DOHH2 (cell line): ENCODE measurements at regions not wholly inside any gene's neighbourhood (a gene's known extent, or its start where the extent isn't known, plus 50 kb on each side); places are given as distances from the start of the nearest gene placed in this dataset.

Experiments
- H3F3A ChIP-seq: fragments of 200-600 bp; sonication (generic), shearing (Covaris generic); 2 replicates; pipeline ENCODE4 v1.6.0; 2016; ENCODE audit warnings: antibody characterized with exemption, mild to moderate bottlenecking; ENCODE audit not compliant: control insufficient read depth, insufficient read depth
- H3K27ac ChIP-seq: fragments of 200-600 bp; sonication (generic); 2 replicates; pipeline ENCODE4 v1.5.1; 2014; ENCODE audit warnings: low read depth, mild to moderate bottlenecking, low read length, moderate library complexity
- H3K27me3 ChIP-seq: fragments of 200-600 bp; sonication (generic); 2 replicates; pipeline ENCODE4 v1.6.1; 2014; ENCODE audit warnings: mild to moderate bottlenecking, low read length, mixed read lengths; ENCODE audit not compliant: control insufficient read depth
- H3K36me3 ChIP-seq: fragments of 200-600 bp; sonication (generic); 2 replicates; pipeline ENCODE4 v1.6.1; 2014; ENCODE audit warnings: mild to moderate bottlenecking, low read length, moderate library complexity, mixed read lengths; ENCODE audit not compliant: control insufficient read depth
- H3K4me1 ChIP-seq: fragments of 200-600 bp; sonication (generic); 2 replicates; pipeline ENCODE4 v1.6.1; 2014; ENCODE audit warnings: mild to moderate bottlenecking, low read length, mixed read lengths; ENCODE audit not compliant: control insufficient read depth
- H3K4me2 ChIP-seq: fragments of 200-600 bp; sonication (generic); 2 replicates; pipeline ENCODE4 v1.6.0; 2014; ENCODE audit warnings: mild to moderate bottlenecking, low read length, moderate library complexity
- H3K4me3 ChIP-seq: fragments of 200-600 bp; sonication (generic); 2 replicates; pipeline ENCODE4 v1.5.1; 2014; ENCODE audit warnings: mild to moderate bottlenecking, low read length, mixed read lengths
- H3K79me2 ChIP-seq: fragments of 200-600 bp; sonication (generic); 2 replicates; pipeline ENCODE4 v1.6.1; 2014; ENCODE audit warnings: mild to moderate bottlenecking, low read length, mixed read lengths; ENCODE audit not compliant: control insufficient read depth
- H3K9me2 ChIP-seq: fragments of 200-600 bp; sonication (generic); replicated peaks from 2 replicates; pipeline ENCODE4 v1.6.1; 2014; ENCODE audit warnings: mild to moderate bottlenecking, low read length, mixed read lengths; ENCODE audit not compliant: control insufficient read depth
- H3K9me3 ChIP-seq: fragments of 200-600 bp; sonication (generic); 2 replicates; pipeline ENCODE4 v1.6.1; 2014; ENCODE audit warnings: antibody characterized with exemption, low read length, mixed read lengths; ENCODE audit not compliant: control insufficient read depth, insufficient read depth
- H4K20me1 ChIP-seq: fragments of 200-600 bp; sonication (generic); 2 replicates; pipeline ENCODE4 v1.6.0; 2014; ENCODE audit warnings: low read depth, mild to moderate bottlenecking, antibody characterized with exemption, low read length, moderate library complexity; ENCODE audit not compliant: control insufficient read depth, insufficient read depth
- CTCF ChIP-seq: fragments of 200-600 bp; sonication (generic); IDR thresholded peaks from one replicate; pipeline ENCODE4 v1.5.1; 2014; ENCODE audit warnings: antibody characterized with exemption, mild to moderate bottlenecking, low read depth, low read length; ENCODE audit not compliant: poor library complexity, severe bottlenecking
- EZH2phosphoT487 ChIP-seq: fragments of 200-600 bp; sonication (generic); IDR thresholded peaks from 2 replicates; pipeline ENCODE4 v1.6.1; 2017; ENCODE audit warnings: borderline replicate concordance, mild to moderate bottlenecking, antibody characterized with exemption, low read length, moderate library complexity, mixed read lengths

- Histone ChIP-seq H3K4me3 (no peak overlapping the region), H3K4me2 (no peak overlapping the region), H4K20me1 (no peaks in the 10 kb centered on the region), H3K27ac (no peak overlapping the region), H3K27me3 (no peaks in the 10 kb centered on the region), H3K9me2 (no peaks in the 10 kb centered on the region), H3F3A (no peaks in the 10 kb centered on the region), H3K9me3 (no peaks in the 10 kb centered on the region), H3K36me3 (no peaks in the 10 kb centered on the region), H3K79me2 (no peaks in the 10 kb centered on the region), H3K4me1 (no peaks in the 10 kb centered on the region)
- TF ChIP-seq EZH2phosphoT487: no peak
- TF ChIP-seq CTCF: no peak
These were observed 327.6 kb downstream of the CYRIA start for GRCh38 chr2:16338026-16338425.

- TF ChIP-seq EZH2phosphoT487 (no peak), CTCF (no peak)
- no peak overlapping the region for H3K4me3 ChIP-seq
- H3K79me2 ChIP-seq: no peaks in the 10 kb centered on the region
- no peaks in the 10 kb centered on the region for H4K20me1 ChIP-seq
- H3K9me3 ChIP-seq: no peaks in the 10 kb centered on the region
- no peaks in the 10 kb centered on the region for H3K9me2 ChIP-seq
- H3K27me3 ChIP-seq: no peaks in the 10 kb centered on the region
- H3K36me3 ChIP-seq: no peaks in the 10 kb centered on the region
- H3F3A ChIP-seq: no peaks in the 10 kb centered on the region
- H3K4me2 ChIP-seq: no peak overlapping the region
- H3K27ac ChIP-seq: no peak overlapping the region
- no peaks in the 10 kb centered on the region for H3K4me1 ChIP-seq
These were observed 328.7 kb downstream of the CYRIA start for GRCh38 chr2:16336916-16337315.

GRCh38 chr2:16336491-16336890 is 329.1 kb downstream of the CYRIA start:
- no peaks in the 10 kb centered on the region for H4K20me1 ChIP-seq
- no peak overlapping the region for H3K4me3 ChIP-seq
- H3K36me3 ChIP-seq: no peaks in the 10 kb centered on the region
- H3K79me2 ChIP-seq: no peaks in the 10 kb centered on the region
- H3K27me3 ChIP-seq: no peaks in the 10 kb centered on the region
- no peak overlapping the region for H3K27ac ChIP-seq
- no peak for TF ChIP-seq EZH2phosphoT487
- TF ChIP-seq CTCF: no peak
- H3K4me1 ChIP-seq: no peaks in the 10 kb centered on the region
- H3K9me3 ChIP-seq: no peaks in the 10 kb centered on the region
- no peaks in the 10 kb centered on the region for H3F3A ChIP-seq
- no peaks in the 10 kb centered on the region for H3K9me2 ChIP-seq
- no peak overlapping the region for H3K4me2 ChIP-seq

GRCh38 chr2:16335947-16336346 is 329.7 kb downstream of the CYRIA start:
- no peak overlapping the region for H3K27ac ChIP-seq
- no peaks in the 10 kb centered on the region for H3K79me2 ChIP-seq
- no peaks in the 10 kb centered on the region for H3K9me2 ChIP-seq
- H3K4me2 ChIP-seq: no peak overlapping the region
- H4K20me1 ChIP-seq: no peaks in the 10 kb centered on the region
- no peaks in the 10 kb centered on the region for H3K4me1 ChIP-seq
- no peak overlapping the region for H3K4me3 ChIP-seq
- H3K9me3 ChIP-seq: no peaks in the 10 kb centered on the region
- H3F3A ChIP-seq: no peaks in the 10 kb centered on the region
- TF ChIP-seq CTCF (no peak), EZH2phosphoT487 (no peak)
- H3K36me3 ChIP-seq: no peaks in the 10 kb centered on the region
- no peaks in the 10 kb centered on the region for H3K27me3 ChIP-seq
